GM12872 (cell line): ENCODE measurements at regions not wholly inside any gene's neighbourhood (a gene's known extent, or its start where the extent isn't known, plus 50 kb on each side); places are given as distances from the start of the nearest gene placed in this dataset.

ENCODE experiments used
- CTCF ChIP-seq: IDR thresholded peaks from 3 replicates; pipeline ENCODE4 v1.5.1; 2011; ENCODE audit warnings: low read depth, mild to moderate bottlenecking, low read length, moderate library complexity; ENCODE audit not compliant: insufficient read depth

DNA sequence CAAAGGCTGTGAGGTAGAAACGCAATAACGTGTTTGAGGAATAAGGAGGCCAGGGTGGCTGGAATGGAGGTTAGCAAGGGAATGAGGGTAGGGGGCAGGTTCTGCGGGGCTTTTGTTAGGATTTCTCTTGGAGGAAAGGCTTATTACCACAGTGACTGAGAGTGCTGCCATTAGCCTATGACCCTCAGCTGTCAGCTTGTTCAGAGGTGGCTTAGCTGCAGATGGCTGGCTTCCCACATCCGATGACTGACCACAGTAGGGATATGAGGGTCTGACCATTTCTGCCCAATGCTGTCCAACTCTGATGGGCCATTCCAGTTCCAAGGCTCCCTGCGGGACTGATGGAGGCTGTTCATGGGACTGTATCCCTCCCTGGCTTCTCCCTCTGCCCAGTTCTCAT is 181.8 kb downstream of the MIAT start:
- TF ChIP-seq CTCF: no peak

DNA sequence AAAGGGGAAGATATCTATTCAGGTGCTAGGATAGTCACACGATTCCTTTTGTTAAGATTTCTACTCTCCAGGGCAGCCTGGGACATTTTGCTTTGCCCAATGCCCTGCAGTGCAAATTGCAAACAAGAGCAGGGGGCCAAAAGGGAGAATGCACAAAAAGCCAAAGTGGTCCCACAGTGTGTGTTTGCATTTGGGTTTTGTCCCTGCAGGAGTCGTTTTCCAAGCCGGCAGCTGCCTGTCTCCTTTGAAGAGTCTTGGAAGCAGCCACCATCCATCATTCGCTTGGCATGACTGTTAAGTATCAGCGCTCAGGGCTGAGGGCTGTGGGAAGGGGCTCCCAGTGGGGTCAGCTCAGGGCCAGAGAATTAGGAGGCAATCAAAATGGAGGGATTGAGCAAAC is 184.7 kb downstream of the MIAT start:
- no peak for TF ChIP-seq CTCF

DNA sequence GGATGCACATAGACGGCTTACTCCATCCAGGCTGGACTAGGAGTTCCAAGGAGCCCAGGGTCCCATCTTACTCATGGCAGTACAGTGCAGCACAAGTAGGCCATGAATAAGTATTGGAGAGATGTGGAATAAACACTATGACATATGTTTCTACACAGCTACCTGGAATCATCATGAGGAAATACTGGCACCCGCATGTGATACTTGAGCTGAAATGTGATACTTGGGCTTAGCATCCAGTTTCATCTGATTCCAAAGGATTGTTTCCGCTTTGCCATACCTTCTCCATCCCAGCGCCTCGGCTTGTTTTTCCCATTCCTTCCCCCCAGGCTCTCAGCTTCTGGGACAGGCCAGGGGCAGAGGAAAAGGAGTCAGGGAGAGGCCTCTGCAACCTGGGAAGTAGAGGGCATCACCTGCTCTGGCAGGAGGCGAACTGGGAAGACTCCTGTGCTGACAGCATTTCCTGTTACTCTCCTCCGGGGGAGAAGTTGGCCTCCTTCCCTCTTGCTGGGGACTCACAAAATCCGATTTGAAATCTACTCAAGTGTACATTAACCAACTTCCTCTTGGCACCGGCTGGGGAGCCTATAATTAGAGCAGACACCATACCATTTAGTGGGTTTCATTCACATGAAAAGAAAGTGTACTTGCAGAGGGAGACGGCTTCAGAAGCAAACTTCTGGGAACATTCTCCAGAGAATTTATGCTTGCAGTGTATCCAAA is 187.8 kb downstream of the MIAT start:
- no peak for TF ChIP-seq CTCF

DNA sequence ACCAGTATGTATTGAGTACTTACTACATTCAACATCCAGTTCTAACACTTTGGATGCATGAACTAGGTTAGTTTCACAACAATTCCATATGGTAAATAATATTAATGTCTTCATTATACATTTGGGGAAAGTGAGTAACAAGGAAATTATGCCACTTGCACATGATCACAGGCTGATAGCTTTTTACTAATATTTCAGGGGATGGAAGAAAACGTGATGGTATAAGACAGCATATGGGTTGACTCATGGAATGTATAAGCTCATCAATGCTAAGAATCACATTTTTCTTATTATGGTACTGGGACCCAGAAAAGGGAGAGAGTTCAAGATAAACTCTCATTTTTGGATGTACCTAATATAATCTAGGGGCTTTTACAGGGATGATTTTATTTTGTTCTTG is 188.7 kb downstream of the MIAT start:
- no peak for TF ChIP-seq CTCF

DNA sequence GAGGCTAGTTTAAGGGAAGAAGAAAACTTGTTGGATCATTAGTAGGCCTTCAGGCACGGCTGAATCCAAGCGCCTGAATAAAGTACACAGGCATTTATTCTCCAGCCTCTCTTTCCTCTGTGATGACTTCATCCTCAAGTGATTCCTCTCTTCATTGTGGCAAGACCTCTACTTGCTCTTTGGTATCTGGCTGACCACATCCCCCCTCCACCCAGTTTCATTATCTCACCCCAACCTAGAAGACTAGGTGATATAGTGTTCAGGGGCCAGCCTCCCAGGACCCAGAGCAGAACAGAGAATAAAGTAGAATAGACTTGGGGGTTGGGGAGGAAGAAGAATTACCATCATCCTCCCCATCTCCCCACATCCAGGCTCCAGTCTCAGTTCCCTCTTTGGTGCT is 189.3 kb downstream of the MIAT start:
- TF ChIP-seq CTCF: no peak

DNA sequence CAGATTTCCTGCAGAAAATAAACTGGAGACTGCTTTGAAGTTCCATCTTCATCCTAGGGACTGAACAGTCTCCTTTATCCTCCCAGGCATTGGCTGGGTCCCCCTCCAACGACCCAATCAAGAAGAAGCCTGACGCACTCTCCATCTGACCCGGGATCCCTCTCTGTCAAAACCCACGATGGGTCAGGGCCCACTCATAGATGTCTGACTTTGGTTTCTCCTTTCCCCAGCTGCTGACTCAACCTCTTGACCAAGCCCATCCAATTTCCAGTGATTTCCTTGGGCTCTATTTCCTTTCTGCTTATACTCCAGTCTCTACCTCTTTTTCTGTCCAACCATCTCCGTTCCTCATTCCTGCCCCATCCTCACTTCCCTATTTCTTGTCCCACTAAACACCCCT is 189.7 kb downstream of the MIAT start:
- no peak for TF ChIP-seq CTCF

GRCh38 chr22:26847816-26848215 is 190.4 kb downstream of the MIAT start:
- TF ChIP-seq CTCF: no peak
